ENCODE measurements at regions not wholly inside any gene's neighbourhood (a gene's known extent, or its start where the extent isn't known, plus 50 kb on each side); places are given as distances from the start of the nearest gene placed in this dataset.

DNA sequence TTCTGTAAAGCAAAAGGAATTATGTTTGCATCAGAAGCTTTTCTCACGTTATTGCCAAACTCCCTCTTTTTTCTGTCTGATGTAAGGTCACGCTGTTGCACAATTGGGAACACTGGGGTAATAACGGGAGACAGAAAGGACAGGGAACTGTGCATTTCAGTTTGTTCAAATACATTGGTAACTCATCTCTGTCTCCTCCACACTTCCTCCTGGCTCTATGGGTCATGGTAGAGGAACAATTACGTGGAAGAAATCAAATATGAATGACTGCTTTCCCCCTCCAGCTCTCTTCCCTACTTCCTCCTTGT lies 132.2 kb upstream of the TNFAIP3 start:
- H3K79me2 ChIP-seq (ENCODE audit: control insufficient read depth, insufficient read depth, low read length), result no peaks in the 10 kb centered on the region
- no peaks in the 10 kb centered on the region for H3K36me3 ChIP-seq (ENCODE audit: control insufficient read depth, insufficient read depth, low read length)
- no peak for TF ChIP-seq EZH2 (IDR thresholded peaks at IDR 0.05; ENCODE audit: low read length, missing control alignments)
- no peak for TF ChIP-seq CTCF (conservative IDR thresholded peaks at IDR 0.05 in 1 of 2, IDR thresholded peaks at IDR 0.05 in 1 of 2; ENCODE audit: low read depth in 1 of 2, low read length in 2 of 2)
- H4K20me1 ChIP-seq (ENCODE audit: control insufficient read depth, extremely low read depth, insufficient read depth, low read length), result no peaks in the 10 kb centered on the region
- H3K4me2 ChIP-seq (ENCODE audit: extremely low read depth, insufficient read depth, low read length), result no peak overlapping the region
- H2AFZ ChIP-seq (ENCODE audit: low read length), result no peak overlapping the region
- no peak overlapping the region for H3K27ac ChIP-seq (ENCODE audit: insufficient read depth, low read length)
- H3K9me3 ChIP-seq (ENCODE audit: control insufficient read depth, insufficient read depth, low read depth, low read length), result no peaks in the 10 kb centered on the region
- no peak overlapping the region for H3K9ac ChIP-seq (ENCODE audit: insufficient read depth, low read length)
- no peaks in the 10 kb centered on the region for H3K27me3 ChIP-seq (ENCODE audit: control insufficient read depth, insufficient read depth, low read length)
- peaks cover 4% of the 10 kb centered on the region for H3K4me1 ChIP-seq (ENCODE audit: control insufficient read depth, extremely low read depth, insufficient read depth, low read length)
- peak in 1 of 2 donors; percentile 83 for DNase-seq (ENCODE audit: low read depth in 2 of 2)
- H3K4me3 ChIP-seq (replicated peaks in 1 of 4; ENCODE audit: control extremely low read depth in 1 of 4, insufficient read depth in 1 of 4, low read depth in 3 of 4, low read length in 4 of 4), result no peak overlapping the region

DNA sequence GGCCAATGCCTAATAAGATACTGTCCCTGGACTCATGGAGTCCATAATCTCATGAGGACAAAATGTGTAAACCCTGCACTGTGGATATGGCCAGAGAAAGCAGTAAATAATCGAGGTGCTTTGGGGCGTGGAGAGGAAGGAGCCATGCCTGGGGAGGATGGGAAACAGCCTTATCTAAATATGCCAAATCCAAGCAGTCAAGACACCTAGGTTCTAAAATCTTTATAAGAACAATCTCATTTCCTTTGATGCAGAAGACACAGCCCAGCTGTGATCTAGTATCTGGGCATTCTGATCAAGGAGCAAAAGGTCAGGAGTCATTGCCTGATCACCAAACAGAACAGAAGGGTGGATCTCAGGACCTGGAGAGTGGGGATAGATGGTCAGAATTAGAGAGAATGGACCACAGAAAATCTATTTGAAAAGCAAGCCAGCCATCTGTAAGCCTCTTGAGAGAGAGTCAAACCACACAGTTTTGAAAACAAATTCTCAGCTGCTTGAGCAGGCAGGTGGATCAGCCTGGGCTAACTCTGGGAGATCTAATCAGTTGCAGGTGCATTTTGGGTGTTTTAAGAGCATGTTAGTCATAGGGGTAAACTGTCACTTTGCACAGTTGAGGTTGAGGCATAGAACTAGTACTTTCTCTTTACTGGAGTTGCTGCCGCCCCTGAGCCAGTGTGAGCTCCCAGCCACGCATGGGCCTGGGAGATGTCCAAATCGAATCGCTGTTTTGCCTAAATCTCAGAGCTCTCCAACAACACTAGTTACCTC lies 130.8 kb upstream of the TNFAIP3 start:
- Histone ChIP-seq H3K4me3 (replicated peaks in 1 of 4; ENCODE audit: control extremely low read depth in 1 of 4, insufficient read depth in 1 of 4, low read depth in 3 of 4, low read length in 4 of 4) (no peak overlapping the region), H3K36me3 (ENCODE audit: control insufficient read depth, insufficient read depth, low read length) (no peaks in the 10 kb centered on the region), H3K9ac (ENCODE audit: insufficient read depth, low read length) (no peak overlapping the region), H3K9me3 (ENCODE audit: control insufficient read depth, insufficient read depth, low read depth, low read length) (no peaks in the 10 kb centered on the region), H3K4me2 (ENCODE audit: extremely low read depth, insufficient read depth, low read length) (no peak overlapping the region), H4K20me1 (ENCODE audit: control insufficient read depth, extremely low read depth, insufficient read depth, low read length) (no peaks in the 10 kb centered on the region), H3K27ac (ENCODE audit: insufficient read depth, low read length) (no peak overlapping the region), H3K27me3 (ENCODE audit: control insufficient read depth, insufficient read depth, low read length) (no peaks in the 10 kb centered on the region), H3K79me2 (ENCODE audit: control insufficient read depth, insufficient read depth, low read length) (no peaks in the 10 kb centered on the region), H3K4me1 (ENCODE audit: control insufficient read depth, extremely low read depth, insufficient read depth, low read length) (peaks cover 2% of the 10 kb centered on the region), H2AFZ (ENCODE audit: low read length) (no peak overlapping the region)
- TF ChIP-seq EZH2 (IDR thresholded peaks at IDR 0.05; ENCODE audit: low read length, missing control alignments), result no peak
- TF ChIP-seq CTCF (conservative IDR thresholded peaks at IDR 0.05 in 1 of 2, IDR thresholded peaks at IDR 0.05 in 1 of 2; ENCODE audit: low read depth in 1 of 2, low read length in 2 of 2), result no peak
- DNase-seq (ENCODE audit: low read depth in 2 of 2), result peak in 1 of 2 donors; percentile 43

- Histone ChIP-seq H3K4me2 (ENCODE audit: extremely low read depth, insufficient read depth, low read length) (no peak overlapping the region), H3K4me3 (replicated peaks in 1 of 4; ENCODE audit: control extremely low read depth in 1 of 4, insufficient read depth in 1 of 4, low read depth in 3 of 4, low read length in 4 of 4) (no peak overlapping the region), H3K27ac (ENCODE audit: insufficient read depth, low read length) (no peak overlapping the region), H3K79me2 (ENCODE audit: control insufficient read depth, insufficient read depth, low read length) (no peaks in the 10 kb centered on the region), H2AFZ (ENCODE audit: low read length) (no peak overlapping the region), H3K4me1 (ENCODE audit: control insufficient read depth, extremely low read depth, insufficient read depth, low read length) (peaks cover 2% of the 10 kb centered on the region), H3K36me3 (ENCODE audit: control insufficient read depth, insufficient read depth, low read length) (no peaks in the 10 kb centered on the region), H3K9me3 (ENCODE audit: control insufficient read depth, insufficient read depth, low read depth, low read length) (no peaks in the 10 kb centered on the region), H3K9ac (ENCODE audit: insufficient read depth, low read length) (no peak overlapping the region), H3K27me3 (ENCODE audit: control insufficient read depth, insufficient read depth, low read length) (no peaks in the 10 kb centered on the region), H4K20me1 (ENCODE audit: control insufficient read depth, extremely low read depth, insufficient read depth, low read length) (no peaks in the 10 kb centered on the region)
- DNase-seq (ENCODE audit: low read depth in 2 of 2), result no peak
- TF ChIP-seq EZH2 (IDR thresholded peaks at IDR 0.05; ENCODE audit: low read length, missing control alignments), result no peak
- TF ChIP-seq CTCF (conservative IDR thresholded peaks at IDR 0.05 in 1 of 2, IDR thresholded peaks at IDR 0.05 in 1 of 2; ENCODE audit: low read depth in 1 of 2, low read length in 2 of 2), result no peak
Observed at GRCh38 chr6:137736911-137737310, 130.1 kb upstream of the TNFAIP3 start.
